ENCODE measurements at regions not wholly inside any gene's neighbourhood (a gene's known extent, or its start where the extent isn't known, plus 50 kb on each side); places are given as distances from the start of the nearest gene placed in this dataset.

- TF ChIP-seq POLR2A (IDR thresholded peaks at IDR 0.05) (no peak), CTCF (IDR thresholded peaks at IDR 0.05) (no peak)
Observed at GRCh38 chr2:120677221-120677620, 58.4 kb upstream of the GLI2 start.
